Right ventricle myocardium inferior (tissue), 1 donor: ENCODE measurements at regions not wholly inside any gene's neighbourhood (a gene's known extent, or its start where the extent isn't known, plus 50 kb on each side); places are given as distances from the start of the nearest gene placed in this dataset.

Experiments used
- ATAC-seq: fragments of 200-7000 bp; cut with Tn5 transposase; one replicate; pipeline ENCODE4 v1.9.1; 2020; ENCODE audit warnings: mild to moderate bottlenecking, moderate library complexity
- DNase-seq: peaks from one replicate; pipeline ENCODE4 v3.0.0; 2021; ENCODE audit errors: missing footprints
- intact Hi-C: fragments of 100-400 bp; cut with DNase I; formaldehyde crosslinking; loops from one replicate; pipeline ENCODE4 v1.11.0; 2022
- donor health status: DM: no; HTN: yes; CAD: no; lungs with severe emphysema.

DNA sequence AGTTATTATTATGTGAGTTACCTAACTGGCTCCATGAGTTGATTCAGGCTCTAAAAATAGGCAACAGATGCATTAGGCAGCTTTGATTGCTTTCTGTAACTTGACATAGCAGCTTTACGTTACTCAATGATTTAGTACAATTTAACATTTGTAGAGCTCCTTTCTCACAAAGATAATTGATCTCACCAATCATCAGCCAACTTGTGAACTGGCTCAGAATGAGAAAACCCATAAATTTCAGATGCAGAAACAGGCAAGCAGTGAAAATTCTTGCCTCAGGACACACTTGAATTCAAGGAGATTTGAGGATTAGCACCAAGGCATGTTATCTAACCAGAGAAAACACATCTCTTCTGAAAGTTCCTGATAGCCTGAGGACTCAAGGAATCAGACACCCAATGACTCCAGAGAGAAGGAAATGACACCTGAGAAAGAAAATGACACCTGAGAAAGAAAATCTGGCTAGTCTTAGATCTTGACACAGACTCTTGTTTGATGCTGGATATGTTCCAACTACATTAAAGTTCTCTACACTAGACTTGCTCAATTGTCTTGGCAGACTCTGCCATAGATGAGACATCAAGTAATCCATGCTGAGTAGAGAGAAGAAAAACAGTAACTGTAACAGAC lies 315.1 kb upstream of the CBLB start:
- no peak for ATAC-seq
- intact Hi-C loops, result no loop called here
- no peak for DNase-seq

DNA sequence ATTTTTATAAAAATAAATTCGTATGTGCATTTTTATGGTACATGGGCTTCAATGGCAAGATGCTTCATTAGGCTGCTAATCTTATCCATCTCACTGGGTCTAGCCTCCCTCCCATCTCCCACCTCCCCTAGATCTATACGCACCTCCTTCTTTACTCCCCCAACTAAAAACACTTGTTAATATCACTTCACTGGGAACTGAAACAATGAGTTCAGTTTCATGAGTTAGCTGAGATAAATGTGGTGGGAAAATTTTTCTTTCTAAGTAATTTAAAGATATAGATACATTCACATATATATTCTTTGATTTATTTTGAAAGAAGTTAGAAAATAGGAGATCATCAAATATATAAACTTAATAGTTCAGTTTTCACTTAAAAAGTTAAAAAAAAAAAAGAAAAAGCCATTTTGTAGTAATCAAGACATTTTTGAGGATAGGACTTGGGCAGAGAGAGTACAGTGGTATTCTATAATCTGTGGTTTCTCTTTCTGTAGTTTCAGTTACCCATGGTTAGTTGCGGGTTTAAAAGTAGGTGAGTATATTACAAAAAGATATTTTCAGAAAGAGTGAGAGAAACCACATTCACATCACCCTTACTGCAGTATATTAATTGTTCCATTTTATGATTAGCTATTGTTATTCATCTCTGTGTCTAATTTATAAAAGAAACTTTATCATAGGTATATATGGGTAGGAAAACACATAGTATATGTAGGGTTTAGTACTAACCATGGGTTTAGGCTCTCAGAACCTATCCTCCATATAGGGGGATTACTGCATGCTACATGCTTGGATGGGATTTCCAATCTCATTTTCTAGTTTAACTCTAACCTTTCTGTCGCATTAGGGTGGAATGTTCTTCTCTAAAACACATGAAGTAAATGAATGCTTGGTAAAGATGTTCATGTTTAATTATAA lies 316.0 kb upstream of the CBLB start:
- no peak for ATAC-seq
- DNase-seq, result no peak
- intact Hi-C loops, result no loop called here

DNA sequence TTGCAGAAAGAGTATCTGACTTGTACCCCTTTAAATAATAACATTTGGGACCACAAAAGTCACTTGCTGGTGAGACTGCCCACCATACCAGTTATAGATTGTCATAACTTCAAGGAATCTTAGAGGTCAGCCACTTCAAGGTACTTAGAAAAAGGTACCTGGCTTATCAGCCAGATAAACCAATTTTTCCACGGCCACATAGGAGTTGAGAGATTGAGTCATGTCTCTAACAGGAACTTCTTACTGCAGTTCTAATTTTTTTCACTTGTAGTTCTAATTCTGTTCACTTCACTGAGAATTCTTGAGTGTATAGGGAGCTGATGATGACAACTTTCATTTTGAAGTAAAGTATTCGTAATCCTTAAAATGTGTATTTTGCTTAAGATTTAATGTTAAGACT lies 317.1 kb upstream of the CBLB start:
- DNase-seq, result no peak
- ATAC-seq, result no peak
- intact Hi-C loops, result no loop called here

DNA sequence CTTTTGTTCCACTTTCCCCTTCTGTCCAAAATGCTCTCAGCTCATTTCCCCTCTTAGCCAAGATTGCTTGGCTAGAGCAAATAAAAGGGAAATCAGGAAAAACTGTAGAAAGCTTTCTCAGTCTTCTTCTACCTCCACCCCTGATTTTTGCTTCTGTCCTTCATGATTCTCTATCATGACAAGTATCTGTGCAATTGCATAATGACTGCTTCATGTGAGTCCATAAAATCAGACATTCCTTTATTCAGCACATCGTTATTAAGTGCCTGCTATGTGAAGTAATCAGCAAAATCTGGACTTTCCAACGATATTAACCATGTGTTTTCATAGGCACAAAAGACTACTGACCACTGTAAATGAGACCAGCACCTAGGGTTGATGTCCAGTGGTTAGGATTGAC lies 321.5 kb upstream of the CBLB start:
- intact Hi-C loops, result no loop called here
- ATAC-seq, result no peak

DNA sequence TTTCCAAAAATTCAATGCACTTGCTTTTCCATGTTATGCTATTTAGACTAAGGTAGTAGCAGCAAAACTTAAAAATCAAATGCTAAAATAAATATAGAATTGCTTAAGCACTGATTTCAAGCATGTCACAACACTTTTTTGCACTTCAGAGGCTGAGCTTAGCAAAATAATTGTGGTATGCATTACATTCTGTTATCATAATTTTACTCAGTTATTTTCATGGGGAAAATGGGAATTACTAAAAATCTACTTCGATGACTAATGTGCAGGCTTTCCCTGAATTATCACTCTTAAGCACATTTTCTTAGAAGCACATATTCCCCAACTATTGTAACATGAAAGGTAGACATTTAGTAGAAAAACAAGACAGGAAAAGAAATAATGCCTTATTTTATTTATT lies 322.4 kb upstream of the CBLB start:
- intact Hi-C loops, result no loop called here
- DNase-seq, result no peak
- ATAC-seq, result no peak

More for the DNA sequence above, 321.5 kb upstream of the CBLB start:
- no peak for DNase-seq

DNA sequence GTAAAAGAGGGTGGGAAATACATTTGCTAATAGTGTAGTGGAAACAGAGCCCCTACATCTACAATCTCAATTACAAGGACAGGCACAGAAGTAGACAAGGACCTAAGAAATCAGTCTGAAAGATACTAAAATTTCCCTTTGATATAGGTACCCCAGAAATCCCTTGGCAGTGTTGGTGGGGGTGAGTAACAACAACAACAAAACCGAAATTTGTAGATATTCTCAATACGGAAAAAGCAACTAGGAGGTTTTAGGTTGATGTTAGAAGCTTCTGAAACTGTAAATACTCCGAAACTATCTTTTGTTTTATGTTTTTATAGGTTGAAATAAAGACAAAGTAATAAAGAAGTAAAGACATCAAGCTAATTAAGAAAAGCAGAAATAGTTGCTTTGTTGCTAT lies 323.1 kb upstream of the CBLB start:
- ATAC-seq (no peak), DNase-seq (no peak)
- intact Hi-C loops, result no loop called here

DNA sequence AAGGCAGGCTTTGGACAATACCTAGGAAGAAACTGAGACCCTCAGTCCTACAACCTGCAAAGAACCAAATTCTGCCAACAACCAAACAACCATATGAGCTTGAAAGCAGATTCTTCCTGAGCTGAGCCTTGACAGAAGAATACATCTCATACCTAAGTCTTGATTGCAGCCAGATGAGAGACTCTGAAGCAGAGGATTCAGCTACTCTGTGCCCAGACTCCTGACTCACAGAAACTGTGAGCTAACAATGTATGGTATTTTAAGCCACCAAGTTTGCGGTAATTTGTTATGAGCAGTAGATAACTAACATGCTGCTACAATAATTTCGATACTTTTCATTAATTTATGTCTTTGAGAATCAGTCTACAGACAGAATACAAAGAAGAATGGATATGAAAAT lies 325.1 kb upstream of the CBLB start:
- DNase-seq (no peak), ATAC-seq (no peak)
- intact Hi-C loops, result no loop called here

DNA sequence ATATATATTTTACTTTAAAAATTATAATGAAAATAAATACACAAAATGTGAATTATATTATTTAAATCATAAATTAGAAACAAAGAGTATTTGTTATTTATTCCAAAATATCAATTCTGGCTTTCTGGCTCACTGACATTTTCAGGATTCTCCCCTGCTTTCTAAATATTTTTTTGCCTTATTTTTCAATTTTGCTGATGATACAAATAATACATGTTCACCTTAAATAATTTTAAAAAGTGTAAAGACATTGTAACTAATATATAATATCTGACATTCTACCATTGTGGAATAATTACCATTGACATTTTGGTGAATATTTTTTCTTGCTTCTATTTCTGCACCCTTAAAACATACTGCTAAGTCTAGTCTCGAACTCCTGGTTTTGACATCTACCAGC lies 325.9 kb upstream of the CBLB start:
- DNase-seq (no peak), ATAC-seq (no peak)

DNA sequence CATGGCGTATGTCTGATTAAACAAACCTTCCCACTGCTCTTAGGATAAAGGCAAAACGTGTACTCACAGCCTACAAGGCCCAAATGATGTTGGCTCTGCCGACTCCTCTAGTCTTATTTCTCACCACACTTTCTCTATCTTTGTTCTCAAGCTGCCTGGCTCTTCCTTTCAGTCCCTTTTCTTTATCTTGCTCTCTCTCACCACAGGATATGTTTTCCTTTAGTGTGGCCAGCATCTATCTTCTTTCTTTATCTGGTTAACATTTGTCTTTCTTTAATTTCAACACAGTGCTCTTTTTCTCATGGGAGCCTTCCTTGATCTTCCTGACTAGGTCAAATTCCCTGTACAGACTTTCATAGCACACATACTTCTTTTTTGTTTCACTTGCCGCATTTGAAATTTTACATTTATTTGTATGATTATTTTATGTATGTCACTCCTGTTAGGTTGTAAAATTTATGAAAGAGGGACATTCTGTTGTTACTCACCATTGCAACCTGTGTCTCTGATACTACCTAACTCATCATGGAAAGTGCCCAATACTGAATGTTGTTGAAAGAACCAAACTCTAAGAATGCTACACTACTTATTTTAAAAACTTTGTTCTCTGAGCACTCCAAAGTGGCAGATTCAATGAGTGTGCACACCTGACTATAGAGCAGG lies 328.9 kb upstream of the CBLB start:
- DNase-seq (no peak), ATAC-seq (no peak)
- intact Hi-C loops, result no loop called here

More for the DNA sequence above, 325.9 kb upstream of the CBLB start:
- intact Hi-C loops, result no loop called here

DNA sequence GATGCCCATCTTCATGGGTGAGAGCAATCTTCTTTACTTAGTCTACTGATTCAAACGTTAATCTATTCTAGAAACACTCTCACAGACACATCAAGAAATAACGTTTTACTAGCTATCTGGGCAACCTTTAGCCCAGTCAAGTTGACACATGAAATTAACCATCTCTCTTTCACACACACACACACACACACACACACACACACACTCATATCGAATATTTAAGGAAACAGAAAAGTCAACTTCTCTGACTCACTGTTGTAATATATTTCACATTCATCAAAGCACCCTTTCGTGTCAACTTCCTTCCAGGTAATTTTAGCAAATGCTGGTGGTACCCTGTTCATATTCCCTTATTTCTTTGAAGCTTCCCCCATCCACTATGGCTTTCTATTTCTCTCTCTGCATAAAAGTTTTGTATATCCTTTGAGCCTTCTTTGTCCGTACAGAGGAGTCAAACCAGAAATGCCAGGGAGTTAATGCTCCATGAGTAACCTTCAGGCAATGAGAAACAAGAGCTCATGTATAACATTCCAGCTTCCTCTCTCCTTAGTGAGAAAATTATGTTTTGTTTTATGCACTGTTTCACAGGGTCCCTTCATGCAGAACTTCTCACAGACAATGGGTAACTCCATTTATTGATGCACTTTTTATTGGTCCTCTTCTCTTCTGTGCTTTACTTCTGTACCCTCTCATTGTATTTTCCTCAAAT lies 335.5 kb upstream of the CBLB start:
- DNase-seq, result no peak
- intact Hi-C loops, result loop anchor here (5.0 to 10.0 kb wide), 2 partner anchors 72 to 520 kb away; no protein-coding TSS in a partner anchor
- ATAC-seq, result no peak

DNA sequence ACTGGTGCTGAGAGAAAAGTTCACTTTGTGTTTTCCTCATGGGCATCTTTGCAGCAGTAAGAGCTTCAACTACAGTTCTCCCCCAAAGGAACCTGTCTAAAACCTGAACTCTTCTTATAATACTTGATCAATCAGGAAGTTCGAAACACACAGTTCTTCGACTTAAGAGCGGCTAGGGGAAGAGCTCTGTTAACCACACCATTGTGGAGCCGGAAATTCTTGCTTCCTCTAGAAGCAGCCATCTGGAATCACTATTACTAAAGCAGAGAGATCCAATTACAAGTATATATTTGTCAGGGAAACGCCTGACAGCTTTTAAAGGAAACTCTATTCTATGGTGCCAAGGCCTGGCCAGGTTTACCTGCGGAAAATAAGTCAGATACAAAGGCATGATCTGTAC lies 337.3 kb upstream of the CBLB start:
- intact Hi-C loops, result loop anchor here (5.0 to 10.0 kb wide), 2 partner anchors 339 to 521 kb away; partner anchors contain the start of gene CBLB
- DNase-seq (no peak), ATAC-seq (peak; percentile 39)

DNA sequence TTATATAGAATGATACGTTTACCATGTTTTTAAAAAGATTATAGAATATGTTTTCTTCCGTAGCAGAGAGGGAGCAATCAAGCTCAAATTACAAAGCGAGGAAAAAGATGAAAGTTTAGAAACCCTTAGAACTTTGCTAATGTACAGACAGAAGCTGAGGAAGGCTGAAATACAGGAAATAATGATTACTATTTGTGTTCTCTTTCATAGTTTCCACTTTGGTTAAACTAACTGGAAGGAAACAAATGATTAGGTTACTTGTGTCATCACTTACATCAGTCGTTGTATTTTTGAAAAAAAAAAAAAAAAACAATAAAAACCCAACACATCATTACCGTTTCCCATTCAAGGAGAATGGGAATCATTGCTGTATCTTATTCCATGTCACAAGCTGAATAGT lies 337.8 kb upstream of the CBLB start:
- intact Hi-C loops, result loop anchor here (5.0 to 10.0 kb wide), 2 partner anchors 339 to 522 kb away; partner anchors contain the start of gene CBLB
- no peak for ATAC-seq
- DNase-seq, result no peak

DNA sequence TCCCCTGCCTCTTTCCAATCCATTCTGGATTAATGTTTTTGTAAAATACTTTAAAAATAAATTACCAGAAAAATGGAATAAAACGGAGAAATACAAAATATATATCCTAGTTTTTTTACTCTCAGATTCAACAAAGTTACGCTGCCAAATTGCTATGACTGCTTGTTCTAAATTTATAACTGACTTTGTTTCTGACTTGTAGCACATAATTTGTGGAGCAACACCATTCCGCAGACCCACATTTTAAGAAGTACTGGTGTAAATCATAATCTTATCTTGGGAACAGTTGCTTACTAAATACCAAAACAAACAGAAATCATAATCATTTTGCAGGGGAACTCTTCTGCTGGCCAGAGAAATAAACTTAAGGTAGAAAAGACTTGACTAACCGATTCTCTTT lies 339.4 kb upstream of the CBLB start:
- ATAC-seq, result no peak
- intact Hi-C loops, result loop anchor here (5.0 to 10.0 kb wide), 2 partner anchors 341 to 523 kb away; partner anchors contain the start of gene CBLB
- no peak for DNase-seq

DNA sequence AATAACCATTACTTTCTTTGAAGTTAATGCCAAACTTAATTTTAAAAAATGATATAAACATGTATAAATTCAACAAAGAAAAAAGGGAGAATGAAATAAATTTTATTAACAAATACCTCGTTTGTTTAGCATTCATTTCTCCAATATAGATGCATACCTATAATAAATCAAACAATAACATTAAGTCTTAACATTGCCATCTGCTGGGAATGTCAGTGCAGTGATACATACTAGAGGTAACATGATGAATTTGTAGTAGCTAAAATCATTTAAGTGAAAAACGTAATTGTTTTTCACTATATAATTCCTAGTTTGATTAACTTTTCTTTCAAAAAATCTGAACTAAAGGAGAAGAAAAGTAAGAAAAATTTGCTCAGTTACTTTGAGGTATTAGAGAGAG lies 340.2 kb upstream of the CBLB start:
- intact Hi-C loops, result loop anchor here (5.0 to 10.0 kb wide), 2 partner anchors 342 to 524 kb away; partner anchors contain the start of gene CBLB
- DNase-seq, result no peak
- ATAC-seq, result no peak

DNA sequence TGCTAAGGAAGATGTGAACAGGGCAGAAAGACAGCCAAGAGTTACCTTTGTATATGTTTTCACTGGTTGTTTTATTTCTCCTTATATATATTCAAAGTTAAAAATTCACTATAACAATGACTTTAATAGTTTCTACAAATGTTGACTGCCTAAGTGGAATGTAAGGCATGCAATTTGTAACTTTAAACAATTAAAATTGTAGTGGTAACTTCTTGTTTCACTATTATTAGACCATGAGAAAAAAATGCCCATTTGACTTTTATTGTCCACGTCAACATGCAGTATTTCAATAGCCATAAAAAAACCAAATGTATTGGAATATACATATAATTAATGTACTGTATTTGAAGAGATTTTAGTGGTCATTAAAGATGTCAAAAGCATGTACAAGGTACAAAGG lies 340.7 kb upstream of the CBLB start:
- intact Hi-C loops, result loop anchor here (5.0 to 10.0 kb wide), 2 partner anchors 342 to 525 kb away; partner anchors contain the start of gene CBLB
- ATAC-seq (no peak), DNase-seq (no peak)

DNA sequence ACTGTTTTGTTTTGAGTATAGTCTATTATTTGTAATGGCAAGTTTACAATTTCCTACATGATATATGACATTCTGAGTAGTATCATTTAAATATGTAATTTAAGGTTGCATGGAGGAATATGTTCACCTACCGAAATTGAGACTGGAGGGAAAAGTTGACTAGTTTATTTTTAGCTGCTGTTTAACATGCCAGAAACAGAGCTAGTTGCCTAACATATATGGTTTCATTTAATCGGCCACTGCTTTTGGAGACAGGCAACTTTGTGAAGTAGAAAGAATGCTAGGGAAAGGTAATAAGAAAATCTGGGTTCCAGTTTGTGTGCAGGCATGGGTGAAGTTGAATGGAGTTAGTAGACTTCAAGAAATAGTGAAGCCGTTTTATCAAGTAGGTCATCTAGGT lies 342.1 kb upstream of the CBLB start:
- no peak for DNase-seq
- intact Hi-C loops, result no loop called here
- ATAC-seq, result no peak

DNA sequence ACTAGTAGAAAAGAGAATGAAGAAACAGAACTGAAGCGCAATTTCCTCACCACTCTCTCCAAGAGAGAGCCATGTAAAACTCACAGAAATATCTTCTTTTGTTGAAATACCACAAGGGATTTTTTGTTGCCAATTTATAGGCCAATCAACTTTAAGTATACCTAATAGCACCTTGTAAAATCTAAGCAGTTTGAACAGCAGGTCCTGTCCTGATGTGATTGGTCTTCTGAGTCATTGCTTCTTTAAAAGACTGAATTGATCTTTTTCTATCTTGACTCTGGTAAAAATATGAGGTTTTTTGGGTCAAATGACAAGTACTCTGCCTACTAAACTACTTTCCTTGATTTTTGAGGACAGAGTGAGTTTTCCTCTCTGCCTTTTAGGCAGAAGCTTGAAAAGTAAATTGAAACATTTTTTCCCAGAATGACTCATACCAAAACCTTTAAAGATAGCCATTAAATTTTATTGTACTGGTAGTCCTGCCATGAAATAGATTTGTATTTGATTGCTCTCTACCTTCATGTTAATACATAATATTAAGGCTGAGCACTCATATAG lies 343.9 kb upstream of the CBLB start:
- ATAC-seq, result no peak
- DNase-seq, result no peak
- intact Hi-C loops, result no loop called here

DNA sequence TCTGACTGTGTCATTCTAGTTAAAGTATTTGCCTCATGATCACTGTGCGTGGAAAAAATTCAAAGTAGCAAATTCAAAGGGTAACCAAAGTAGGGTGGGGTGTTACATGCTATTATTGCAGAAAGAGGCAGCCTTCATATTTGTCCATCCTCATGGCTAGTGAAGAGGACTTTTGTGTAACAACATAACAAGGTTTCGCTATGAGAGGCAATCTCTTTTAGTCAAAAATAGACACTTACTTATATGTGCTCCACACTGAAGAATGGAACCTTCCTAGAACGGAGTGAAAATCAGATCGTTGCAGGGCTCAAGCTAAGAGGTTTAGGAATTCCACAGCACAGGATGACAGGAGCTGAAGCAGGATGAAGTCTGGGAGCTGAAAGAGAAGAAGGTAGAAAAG lies 345.1 kb upstream of the CBLB start:
- no peak for DNase-seq
- intact Hi-C loops, result no loop called here
- ATAC-seq, result no peak

DNA sequence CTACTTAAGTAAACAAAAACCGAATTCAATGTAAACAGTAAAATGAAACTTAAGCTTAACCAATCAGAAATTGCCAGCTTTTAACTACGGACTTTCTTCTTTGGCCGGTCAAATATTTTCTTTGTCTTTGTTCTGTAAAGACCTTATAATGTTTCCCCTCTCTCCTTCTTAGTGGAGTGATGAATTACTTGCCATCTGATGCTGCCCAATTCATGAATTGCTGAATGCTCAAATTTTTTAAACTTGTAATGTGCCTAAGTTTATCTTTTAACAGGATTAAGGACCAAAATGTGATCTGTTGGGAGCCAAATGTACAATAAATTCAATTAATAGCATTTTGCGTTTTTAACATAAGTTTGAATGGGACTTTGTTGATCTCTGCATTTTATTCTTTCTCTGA lies 345.8 kb upstream of the CBLB start:
- DNase-seq (no peak), ATAC-seq (no peak)
- intact Hi-C loops, result no loop called here
